ENCODE measurements at regions not wholly inside any gene's neighbourhood (a gene's known extent, or its start where the extent isn't known, plus 50 kb on each side); places are given as distances from the start of the nearest gene placed in this dataset.

- no peak for TF ChIP-seq MYC (CRISPR knock-in tag; IDR thresholded peaks at IDR 0.05; ENCODE audit: borderline replicate concordance)
- TF ChIP-seq, protein P1, sequence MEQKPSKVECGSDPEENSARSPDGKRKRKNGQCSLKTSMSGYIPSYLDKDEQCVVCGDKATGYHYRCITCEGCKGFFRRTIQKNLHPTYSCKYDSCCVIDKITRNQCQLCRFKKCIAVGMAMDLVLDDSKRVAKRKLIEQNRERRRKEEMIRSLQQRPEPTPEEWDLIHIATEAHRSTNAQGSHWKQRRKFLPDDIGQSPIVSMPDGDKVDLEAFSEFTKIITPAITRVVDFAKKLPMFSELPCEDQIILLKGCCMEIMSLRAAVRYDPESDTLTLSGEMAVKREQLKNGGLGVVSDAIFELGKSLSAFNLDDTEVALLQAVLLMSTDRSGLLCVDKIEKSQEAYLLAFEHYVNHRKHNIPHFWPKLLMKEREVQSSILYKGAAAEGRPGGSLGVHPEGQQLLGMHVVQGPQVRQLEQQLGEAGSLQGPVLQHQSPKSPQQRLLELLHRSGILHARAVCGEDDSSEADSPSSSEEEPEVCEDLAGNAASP (CRISPR knock-in tag; IDR thresholded peaks at IDR 0.05; ENCODE audit: borderline replicate concordance) = no peak
- no peak for TF ChIP-seq IRF2 (CRISPR knock-in tag; IDR thresholded peaks at IDR 0.05)
- no peak for TF ChIP-seq POLR2A (IDR thresholded peaks at IDR 0.05; ENCODE audit: insufficient read depth in 1 of 2, low read depth in 2 of 2, low read length in 2 of 2)
- no peak for TF ChIP-seq NFYC (CRISPR knock-in tag; IDR thresholded peaks at IDR 0.05)
- no peak for TF ChIP-seq REST (IDR thresholded peaks at IDR 0.05; ENCODE audit: borderline replicate concordance in 1 of 2, low read depth in 1 of 2, low read length in 2 of 2)
- TF ChIP-seq, protein P2, sequence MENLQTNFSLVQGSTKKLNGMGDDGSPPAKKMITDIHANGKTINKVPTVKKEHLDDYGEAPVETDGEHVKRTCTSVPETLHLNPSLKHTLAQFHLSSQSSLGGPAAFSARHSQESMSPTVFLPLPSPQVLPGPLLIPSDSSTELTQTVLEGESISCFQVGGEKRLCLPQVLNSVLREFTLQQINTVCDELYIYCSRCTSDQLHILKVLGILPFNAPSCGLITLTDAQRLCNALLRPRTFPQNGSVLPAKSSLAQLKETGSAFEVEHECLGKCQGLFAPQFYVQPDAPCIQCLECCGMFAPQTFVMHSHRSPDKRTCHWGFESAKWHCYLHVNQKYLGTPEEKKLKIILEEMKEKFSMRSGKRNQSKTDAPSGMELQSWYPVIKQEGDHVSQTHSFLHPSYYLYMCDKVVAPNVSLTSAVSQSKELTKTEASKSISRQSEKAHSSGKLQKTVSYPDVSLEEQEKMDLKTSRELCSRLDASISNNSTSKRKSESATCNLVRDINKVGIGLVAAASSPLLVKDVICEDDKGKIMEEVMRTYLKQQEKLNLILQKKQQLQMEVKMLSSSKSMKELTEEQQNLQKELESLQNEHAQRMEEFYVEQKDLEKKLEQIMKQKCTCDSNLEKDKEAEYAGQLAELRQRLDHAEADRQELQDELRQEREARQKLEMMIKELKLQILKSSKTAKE (CRISPR knock-in tag; IDR thresholded peaks at IDR 0.05; ENCODE audit: borderline replicate concordance) = no peak
- no peak for TF ChIP-seq STAG1 (CRISPR knock-in tag; IDR thresholded peaks at IDR 0.05)
- no peak for TF ChIP-seq SUZ12 (IDR thresholded peaks at IDR 0.05; ENCODE audit: low read depth, low read length)
- no peak for TF ChIP-seq AGO2 (optimal IDR thresholded peaks at IDR 0.05; ENCODE audit: low read depth, low read length)
- no peak for TF ChIP-seq SOX13 (IDR thresholded peaks at IDR 0.05)
- no peak for TF ChIP-seq SOX13 (CRISPR knock-in tag; conservative IDR thresholded peaks at IDR 0.05 in 1 of 2, IDR thresholded peaks at IDR 0.05 in 1 of 2)
- no peak for TF ChIP-seq CTCF (CRISPR knock-in tag; IDR thresholded peaks at IDR 0.05)
- TF ChIP-seq, protein P3, sequence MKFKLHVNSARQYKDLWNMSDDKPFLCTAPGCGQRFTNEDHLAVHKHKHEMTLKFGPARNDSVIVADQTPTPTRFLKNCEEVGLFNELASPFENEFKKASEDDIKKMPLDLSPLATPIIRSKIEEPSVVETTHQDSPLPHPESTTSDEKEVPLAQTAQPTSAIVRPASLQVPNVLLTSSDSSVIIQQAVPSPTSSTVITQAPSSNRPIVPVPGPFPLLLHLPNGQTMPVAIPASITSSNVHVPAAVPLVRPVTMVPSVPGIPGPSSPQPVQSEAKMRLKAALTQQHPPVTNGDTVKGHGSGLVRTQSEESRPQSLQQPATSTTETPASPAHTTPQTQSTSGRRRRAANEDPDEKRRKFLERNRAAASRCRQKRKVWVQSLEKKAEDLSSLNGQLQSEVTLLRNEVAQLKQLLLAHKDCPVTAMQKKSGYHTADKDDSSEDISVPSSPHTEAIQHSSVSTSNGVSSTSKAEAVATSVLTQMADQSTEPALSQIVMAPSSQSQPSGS (CRISPR knock-in tag; IDR thresholded peaks at IDR 0.05) = no peak
- no peak for TF ChIP-seq ERF (CRISPR knock-in tag; IDR thresholded peaks at IDR 0.05)
Observed at GRCh38 chr2:128425216-128425615, 106.5 kb upstream of the HS6ST1 start.
